IMR-90 (cell line): ENCODE measurements at regions not wholly inside any gene's neighbourhood (a gene's known extent, or its start where the extent isn't known, plus 50 kb on each side); places are given as distances from the start of the nearest gene placed in this dataset.

ENCODE experiments used
- ATAC-seq: fragments of 200-7000 bp; cut with Tn5 transposase; 2 replicates; pipeline ENCODE4 v1.9.1; 2020; ENCODE audit warnings: low read depth, mild to moderate bottlenecking, moderate library complexity
- BruUV-seq: library from RNA; stranded (reverse); fragments of 400-500 nt; replicated peaks from 2 replicates; lab custom pipeline; 2021; lab: Mats Ljungman, UMichigan
- CTCF ChIA-PET: fragments of 300-600 bp; formaldehyde crosslinking; extraction: SDS; loops from one replicate; lab custom pipeline; 2021; ENCODE audit warnings: antibody characterized with exemption; lab: Yijun Ruan, JAX
- POLR2A ChIA-PET: fragments of 300-600 bp; sonication (Branson Sonifier 250); formaldehyde crosslinking; loops from one replicate; lab custom pipeline; 2022; ENCODE audit warnings: antibody characterized with exemption; ENCODE audit not compliant: unreplicated experiment; lab: Charles Lee
- DNase-seq: peaks from one replicate; pipeline ENCODE4 v3.0.0; 2013
- H2AFZ ChIP-seq: replicated peaks from 2 replicates; pipeline ENCODE3; 2013; ENCODE audit warnings: low read length, mild to moderate bottlenecking; ENCODE audit not compliant: poor library complexity
- H2AK5ac ChIP-seq: 2 replicates; pipeline ENCODE4 v1.6.1; 2013; ENCODE audit warnings: low read depth, low read length, inconsistent platforms
- H2AK9ac ChIP-seq: replicated peaks from 2 replicates; pipeline ENCODE3; 2013; ENCODE audit warnings: mild to moderate bottlenecking, low read depth, low read length, moderate library complexity; ENCODE audit not compliant: poor library complexity
- H2BK120ac ChIP-seq: 2 replicates; pipeline ENCODE4 v1.6.1; 2013; ENCODE audit warnings: low read depth, low read length, inconsistent platforms
- H2BK15ac ChIP-seq: 3 replicates; pipeline ENCODE4 v1.6.1; 2013; ENCODE audit warnings: low read depth, low read length, inconsistent platforms
- H2BK20ac ChIP-seq: 2 replicates; pipeline ENCODE4 v1.6.1; 2013; ENCODE audit warnings: low read depth, mild to moderate bottlenecking, inconsistent platforms, low read length, moderate library complexity
- H2BK5ac ChIP-seq: 2 replicates; pipeline ENCODE4 v1.6.1; 2013; ENCODE audit warnings: mild to moderate bottlenecking, low read depth, low read length, inconsistent platforms; ENCODE audit not compliant: poor library complexity, severe bottlenecking
- H3K14ac ChIP-seq: replicated peaks from 2 replicates; pipeline ENCODE4 v1.6.1; 2013; ENCODE audit warnings: low read depth, low read length, inconsistent platforms
- H3K18ac ChIP-seq: 2 replicates; pipeline ENCODE4 v1.6.1; 2013; ENCODE audit warnings: low read depth, low read length, control low read depth
- H3K23ac ChIP-seq: 2 replicates; pipeline ENCODE4 v1.6.1; 2013; ENCODE audit warnings: low read depth, low read length, inconsistent platforms
- H3K27ac ChIP-seq: 2 replicates; pipeline ENCODE4 v1.5.1; 2013; ENCODE audit warnings: mild to moderate bottlenecking, control low read depth, low read length; ENCODE audit not compliant: insufficient read depth
- H3K27me3 ChIP-seq: 2 replicates; pipeline ENCODE4 v1.6.1; 2013; ENCODE audit warnings: low read length; ENCODE audit not compliant: control insufficient read depth, insufficient read depth
- H3K36me3 ChIP-seq: 2 replicates; pipeline ENCODE4 v1.6.1; 2013; ENCODE audit warnings: low read length, mixed read lengths; ENCODE audit not compliant: control insufficient read depth, insufficient read depth
- H3K4ac ChIP-seq: 2 replicates; pipeline ENCODE4 v1.6.1; 2013; ENCODE audit warnings: low read depth, low read length, inconsistent platforms
- H3K4me1 ChIP-seq: 2 replicates; pipeline ENCODE4 v1.6.1; 2013; ENCODE audit warnings: low read length, mixed read lengths; ENCODE audit not compliant: control insufficient read depth, insufficient read depth
- H3K4me2 ChIP-seq: 2 replicates; pipeline ENCODE4 v1.6.1; 2013; ENCODE audit warnings: low read depth, mild to moderate bottlenecking, control low read depth, low read length, moderate library complexity
- H3K4me3 ChIP-seq: 2 replicates; pipeline ENCODE4 v1.5.1; 2013; ENCODE audit warnings: low read depth, mild to moderate bottlenecking, control low read depth, low read length, moderate library complexity; ENCODE audit not compliant: insufficient read depth
- H3K56ac ChIP-seq: 2 replicates; pipeline ENCODE4 v1.6.1; 2013; ENCODE audit warnings: low read length, inconsistent platforms; ENCODE audit not compliant: insufficient read depth; ENCODE audit errors: extremely low read depth
- H3K79me1 ChIP-seq, 2 experiments: 2 replicates each; pipeline ENCODE4 v1.6.1; 2013; ENCODE audit warnings: low read length in 2 of 2, inconsistent platforms in 1 of 2, low read depth in 1 of 2
- H3K9ac ChIP-seq: 2 replicates; pipeline ENCODE4 v1.6.1; 2013; ENCODE audit warnings: low read depth, low read length, control low read depth
- H3K9me1 ChIP-seq: 2 replicates; pipeline ENCODE4 v1.6.1; 2013; ENCODE audit warnings: low read length, inconsistent platforms; ENCODE audit not compliant: insufficient read depth
- H3K9me3 ChIP-seq: 2 replicates; pipeline ENCODE4 v1.6.1; 2013; ENCODE audit warnings: low read length; ENCODE audit not compliant: control insufficient read depth, insufficient read depth
- H4K20me1 ChIP-seq: 2 replicates; pipeline ENCODE4 v1.6.1; 2013; ENCODE audit warnings: low read length, inconsistent platforms; ENCODE audit not compliant: insufficient read depth
- H4K5ac ChIP-seq: 2 replicates; pipeline ENCODE4 v1.6.1; 2013; ENCODE audit warnings: mild to moderate bottlenecking, low read depth, low read length, control low read depth
- H4K8ac ChIP-seq, 2 experiments: 2 replicates each; pipeline ENCODE4 v1.6.1; 2013; ENCODE audit warnings: low read depth in 2 of 2, low read length in 2 of 2, control low read depth in 1 of 2, inconsistent platforms in 1 of 2
- H4K91ac ChIP-seq: 2 replicates; pipeline ENCODE4 v1.6.1; 2013; ENCODE audit warnings: low read depth, low read length, inconsistent platforms; ENCODE audit not compliant: insufficient read depth
- BHLHE40 ChIP-seq: fragments of 150-350 bp; IDR thresholded peaks from 2 replicates; pipeline ENCODE4 v1.6.1; 2016; ENCODE audit warnings: mild to moderate bottlenecking, low read depth, low read length
- CHD1 ChIP-seq: IDR thresholded peaks from 2 replicates; pipeline ENCODE4 v1.6.1; 2012; ENCODE audit warnings: low read depth, low read length, improper control_type of control experiment
- FOS ChIP-seq: fragments of 150-350 bp; IDR thresholded peaks from 2 replicates; pipeline ENCODE4 v1.6.1; 2016; ENCODE audit warnings: low read depth, low read length
- MAFK ChIP-seq: IDR thresholded peaks from 2 replicates; pipeline ENCODE4 v1.6.1; 2012; ENCODE audit warnings: low read depth, low read length, improper control_type of control experiment
- MAZ ChIP-seq: IDR thresholded peaks from 2 replicates; pipeline ENCODE4 v1.6.1; 2012; ENCODE audit warnings: low read depth, mild to moderate bottlenecking, low read length, improper control_type of control experiment, moderate library complexity, borderline replicate concordance
- MXI1 ChIP-seq: IDR thresholded peaks from 2 replicates; pipeline ENCODE4 v1.6.1; 2012; ENCODE audit warnings: low read depth, mild to moderate bottlenecking, low read length, moderate library complexity, borderline replicate concordance
- POLR2A ChIP-seq: IDR thresholded peaks from 2 replicates; pipeline ENCODE4 v1.6.1; 2012; ENCODE audit warnings: mild to moderate bottlenecking, low read depth, low read length
- RAD21 ChIP-seq: IDR thresholded peaks from 2 replicates; pipeline ENCODE4 v1.6.1; 2012; ENCODE audit warnings: low read length, improper control_type of control experiment
- SMC3 ChIP-seq: fragments of 150-350 bp; IDR thresholded peaks from 2 replicates; pipeline ENCODE4 v1.6.1; 2016; ENCODE audit warnings: low read depth, mild to moderate bottlenecking, antibody characterized with exemption, low read length, moderate library complexity
- USF2 ChIP-seq: fragments of 150-350 bp; IDR thresholded peaks from 2 replicates; pipeline ENCODE4 v1.6.1; 2017; ENCODE audit warnings: mild to moderate bottlenecking, antibody characterized with exemption, low read length, low read depth
- WGBS, 2 experiments: methylation state at CpG; one replicate each; pipeline versions ENCODE4 v1.1.5 to v1.1.7; 2013; ENCODE audit warnings: missing lambda C conversion rate in 2 of 2; ENCODE audit not compliant: insufficient read length in 1 of 2; ENCODE audit errors: extremely low coverage in 2 of 2; 5-methylcytosine and 5-hydroxymethylcytosine counted together
- dilution Hi-C: fragments of 300-500 bp; cut with HindIII; formaldehyde crosslinking; loops from one replicate; pipeline ENCODE4 v1.14.3; 2018; ENCODE audit warnings: low sequenced_read_pairs; ENCODE audit not compliant: unreplicated experiment
- in situ Hi-C: fragments of 300-500 bp; cut with MboI; formaldehyde crosslinking; loops from 3 replicates; pipeline ENCODE4 v1.14.3; 2019; ENCODE audit warnings: low sequenced_read_pairs, inconsistent platforms, mixed read lengths
- intact Hi-C: fragments of 100-400 bp; cut with micrococcal nuclease; formaldehyde crosslinking; loops from 2 replicates; pipeline ENCODE4 v1.10.0; 2022

DNA sequence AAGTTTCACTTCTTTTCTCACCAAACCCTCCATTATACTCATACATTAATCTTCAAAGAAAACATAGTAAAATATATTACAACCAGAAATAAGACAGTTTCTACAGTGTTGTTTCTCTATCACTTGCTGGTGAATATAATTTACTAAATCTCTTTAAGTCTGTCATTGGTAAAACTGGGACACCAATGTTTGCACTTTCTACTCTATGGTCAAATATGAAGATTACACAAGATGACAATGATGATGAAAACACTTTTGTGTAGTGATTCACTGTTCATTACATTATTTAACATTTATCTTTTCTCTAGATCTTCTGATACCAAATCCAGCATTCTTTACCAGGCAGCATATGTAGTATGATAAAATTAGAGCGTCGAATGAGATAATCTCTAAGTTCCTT is 459.1 kb downstream of the DMAC1 start:
- Histone ChIP-seq H3K18ac (no peak overlapping the region; the same call in 1 of the 2 replicates), H3K4ac (no peak overlapping the region), H2BK120ac (no peak overlapping the region), H3K4me2 (no peak overlapping the region), H3K9ac (no peak overlapping the region), H4K5ac (no peak overlapping the region), H2AK5ac (no peak overlapping the region), H3K9me1 (peaks cover 2% of the 10 kb centered on the region; the same call in 1 of the 2 replicates), H2BK5ac (no peak overlapping the region), H3K79me1 (no peaks in the 10 kb centered on the region), H2BK15ac (no peak overlapping the region), H2AFZ (no peak overlapping the region), H3K27ac (no peak overlapping the region), H4K8ac (no peak overlapping the region), H3K27me3 (no peaks in the 10 kb centered on the region), H4K91ac (no peak overlapping the region), H3K9me3 (no peaks in the 10 kb centered on the region), H2AK9ac (no peak overlapping the region), H3K23ac (no peak overlapping the region), H2BK20ac (no peak overlapping the region), H3K4me3 (no peak overlapping the region), H3K56ac (no peak overlapping the region), H3K14ac (no peak overlapping the region), H3K36me3 (no peaks in the 10 kb centered on the region), H3K4me1 (peaks cover 6% of the 10 kb centered on the region), H4K20me1 (no peaks in the 10 kb centered on the region)
- ATAC-seq (no peak), DNase-seq (no peak)
- intact Hi-C loops (loop anchor here (10.0 kb wide), 1 partner anchor 286 kb away; no protein-coding TSS in a partner anchor), dilution Hi-C loops (no loop called here), in situ Hi-C loops (no loop called here)
- ChIA-PET POLR2A (no interaction called here), CTCF (no interaction called here)
- no TSS peak for BruUV-seq
- no CpG with 5 or more reads among the region's 2 CpGs for WGBS, 2 experiments
- no peak for TF ChIP-seq SMC3
- TF ChIP-seq MAZ, result no peak
- no peak for TF ChIP-seq MAFK
- no peak for TF ChIP-seq POLR2A
- TF ChIP-seq USF2, result no peak
- no peak for TF ChIP-seq RAD21
- TF ChIP-seq BHLHE40, result no peak
- TF ChIP-seq MXI1, result no peak
- no peak for TF ChIP-seq FOS
- no peak for TF ChIP-seq CHD1
